Fibroblast of gingiva (primary cell): ENCODE measurements at regions not wholly inside any gene's neighbourhood (a gene's known extent, or its start where the extent isn't known, plus 50 kb on each side); places are given as distances from the start of the nearest gene placed in this dataset.

Experiments used
- DNase-seq: peaks from one replicate; pipeline ENCODE4 v3.0.0-alpha.2; 2011; ENCODE audit warnings: low read depth

GRCh38 chr3:193780810-193781478 lies 187.9 kb downstream of the OPA1 start:
- DNase-seq = peak; percentile 23

- DNase-seq = no peak
Observed at GRCh38 chr3:193782276-193782647, 189.3 kb downstream of the OPA1 start.

GRCh38 chr3:193782747-193783146 lies 189.7 kb downstream of the OPA1 start:
- no peak for DNase-seq

GRCh38 chr3:193783166-193783896 lies 190.3 kb downstream of the OPA1 start:
- DNase-seq = no peak

GRCh38 chr3:193784822-193785221 lies 191.8 kb downstream of the OPA1 start:
- DNase-seq = no peak

- no peak for DNase-seq
Observed at GRCh38 chr3:193787496-193787870, 194.5 kb downstream of the OPA1 start.

- peak; percentile 25 for DNase-seq
Observed at GRCh38 chr3:193788189-193788991, 195.4 kb downstream of the OPA1 start.

GRCh38 chr3:193789455-193789854 lies 196.4 kb downstream of the OPA1 start:
- no peak for DNase-seq

- DNase-seq = no peak
Observed at GRCh38 chr3:193790086-193790990, 197.3 kb downstream of the OPA1 start.

GRCh38 chr3:193791041-193792032 lies 198.3 kb downstream of the OPA1 start:
- DNase-seq = no peak

GRCh38 chr3:193793123-193793522 lies 200.1 kb downstream of the OPA1 start:
- DNase-seq = no peak

GRCh38 chr3:193794002-193794881 lies 201.2 kb downstream of the OPA1 start:
- DNase-seq = no peak

- no peak for DNase-seq
Observed at GRCh38 chr3:193795062-193795690, 202.2 kb downstream of the OPA1 start.

GRCh38 chr3:193796089-193796488 lies 203.1 kb downstream of the OPA1 start:
- DNase-seq = no peak

GRCh38 chr3:193797566-193797965 lies 204.6 kb downstream of the OPA1 start:
- no peak for DNase-seq

- DNase-seq = no peak
Observed at GRCh38 chr3:193798051-193798450, 205.0 kb downstream of the OPA1 start.

GRCh38 chr3:193800138-193801043 lies 207.4 kb downstream of the OPA1 start:
- DNase-seq = no peak

- DNase-seq = no peak
Observed at GRCh38 chr3:193801097-193801496, 208.1 kb downstream of the OPA1 start.
